Right atrium auricular region (tissue), 2 donors: ENCODE measurements at regions not wholly inside any gene's neighbourhood (a gene's known extent, or its start where the extent isn't known, plus 50 kb on each side); places are given as distances from the start of the nearest gene placed in this dataset.
A peak's percentile ranks its signal among the peaks of the same experiment; 100 is the strongest.
"Not testable (repeated sequence)": the region's sequence is repeated elsewhere in the genome, so short reads cannot be mapped to it uniquely, and the experiment has no call there.

Experiments
- DNase-seq: peaks from one replicate; pipeline ENCODE4 v3.0.0-alpha.2; 2019; ENCODE audit warnings: low spot score
- H3K27ac ChIP-seq, 2 donors: fragments of 200-600 bp; sonication (generic); 1 replicate in 1 of 2; 2 replicates in 1 of 2; pipeline ENCODE4 v1.5.1; 2016 to 2019
- H3K27me3 ChIP-seq, 2 donors: fragments of 200-600 bp; sonication (generic); one replicate each; pipeline versions ENCODE4 v1.5.1 to v1.6.0; 2017 to 2019
- H3K36me3 ChIP-seq: fragments of 200-600 bp; sonication (generic); one replicate; pipeline ENCODE4 v1.5.1; 2016
- H3K4me1 ChIP-seq, 2 donors: fragments of 200-600 bp; sonication (generic); one replicate each; pipeline versions ENCODE4 v1.5.1 to v1.6.0; 2017 to 2019
- H3K4me3 ChIP-seq, 2 donors: fragments of 200-600 bp; sonication (generic); 1 replicate in 1 of 2; 2 replicates in 1 of 2; pipeline ENCODE4 v1.5.1; 2017 to 2019; ENCODE audit warnings: mild to moderate bottlenecking in 1 of 2, moderate library complexity in 1 of 2
- H3K9me3 ChIP-seq, 2 donors: fragments of 200-600 bp; sonication (generic); one replicate each; pipeline ENCODE4 v1.5.1; 2019
- TF ChIP-seq, protein P1 (sequence below), 2 donors: fragments of 200-600 bp; sonication (generic); IDR thresholded peaks; one replicate each; pipeline ENCODE4 v1.5.1; 2019; ENCODE audit warnings: antibody characterized with exemption in 2 of 2

DNA sequence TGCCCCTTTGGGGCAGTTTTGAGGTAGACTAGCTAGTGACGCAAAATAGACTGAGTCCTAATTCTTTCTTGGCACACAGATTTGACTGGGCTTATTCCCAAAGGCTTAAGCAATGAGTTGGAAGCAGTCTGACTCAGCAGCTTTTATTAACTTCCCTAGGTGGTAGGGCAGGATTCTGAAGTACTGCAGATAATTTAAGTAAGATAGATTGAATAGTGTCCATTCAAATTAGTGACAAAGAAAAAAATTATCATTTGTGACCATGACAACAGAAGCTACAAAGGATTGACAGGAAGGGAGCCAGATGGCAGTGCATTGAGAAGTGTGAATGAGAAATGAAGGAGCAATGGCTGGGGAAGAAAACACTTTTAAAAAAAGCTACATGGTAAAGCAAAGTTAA lies 649.4 kb downstream of the CDH9 start:
- H3K36me3 ChIP-seq: no peaks in the 10 kb centered on the region
- DNase-seq: no peak
- TF ChIP-seq, protein P1, sequence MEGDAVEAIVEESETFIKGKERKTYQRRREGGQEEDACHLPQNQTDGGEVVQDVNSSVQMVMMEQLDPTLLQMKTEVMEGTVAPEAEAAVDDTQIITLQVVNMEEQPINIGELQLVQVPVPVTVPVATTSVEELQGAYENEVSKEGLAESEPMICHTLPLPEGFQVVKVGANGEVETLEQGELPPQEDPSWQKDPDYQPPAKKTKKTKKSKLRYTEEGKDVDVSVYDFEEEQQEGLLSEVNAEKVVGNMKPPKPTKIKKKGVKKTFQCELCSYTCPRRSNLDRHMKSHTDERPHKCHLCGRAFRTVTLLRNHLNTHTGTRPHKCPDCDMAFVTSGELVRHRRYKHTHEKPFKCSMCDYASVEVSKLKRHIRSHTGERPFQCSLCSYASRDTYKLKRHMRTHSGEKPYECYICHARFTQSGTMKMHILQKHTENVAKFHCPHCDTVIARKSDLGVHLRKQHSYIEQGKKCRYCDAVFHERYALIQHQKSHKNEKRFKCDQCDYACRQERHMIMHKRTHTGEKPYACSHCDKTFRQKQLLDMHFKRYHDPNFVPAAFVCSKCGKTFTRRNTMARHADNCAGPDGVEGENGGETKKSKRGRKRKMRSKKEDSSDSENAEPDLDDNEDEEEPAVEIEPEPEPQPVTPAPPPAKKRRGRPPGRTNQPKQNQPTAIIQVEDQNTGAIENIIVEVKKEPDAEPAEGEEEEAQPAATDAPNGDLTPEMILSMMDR (IDR thresholded peaks at IDR 0.05): no peak
- no peaks in the 10 kb centered on the region for H3K9me3 ChIP-seq
- no peak overlapping the region for H3K27ac ChIP-seq
- no peak overlapping the region for H3K4me3 ChIP-seq
- H3K4me1 ChIP-seq: no peaks in the 10 kb centered on the region
- no peaks in the 10 kb centered on the region for H3K27me3 ChIP-seq

DNA sequence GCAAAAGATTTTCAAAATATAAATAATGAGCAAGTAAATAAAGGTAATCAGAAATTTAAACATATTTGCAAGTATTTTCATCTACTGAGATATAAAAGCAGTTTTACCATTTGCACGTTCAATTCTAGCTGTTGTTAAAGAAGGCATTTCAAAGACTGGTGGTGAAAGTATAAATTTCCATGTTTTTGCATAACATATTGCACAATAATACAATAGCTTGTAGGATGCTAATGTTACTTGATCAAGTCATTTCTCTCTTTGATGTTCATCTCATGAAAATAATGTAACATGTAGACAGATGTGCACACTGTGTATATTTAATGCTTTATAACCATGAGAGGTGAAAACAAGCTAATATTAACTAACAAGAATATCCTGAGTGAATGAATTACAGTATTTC lies 651.9 kb downstream of the CDH9 start:
- DNase-seq: no peak
- Histone ChIP-seq H3K4me1 (no peaks in the 10 kb centered on the region), H3K4me3 (no peak overlapping the region), H3K27ac (no peak overlapping the region), H3K27me3 (no peaks in the 10 kb centered on the region), H3K9me3 (no peaks in the 10 kb centered on the region), H3K36me3 (no peaks in the 10 kb centered on the region)
- TF ChIP-seq, protein P1 (IDR thresholded peaks at IDR 0.05): no peak

DNA sequence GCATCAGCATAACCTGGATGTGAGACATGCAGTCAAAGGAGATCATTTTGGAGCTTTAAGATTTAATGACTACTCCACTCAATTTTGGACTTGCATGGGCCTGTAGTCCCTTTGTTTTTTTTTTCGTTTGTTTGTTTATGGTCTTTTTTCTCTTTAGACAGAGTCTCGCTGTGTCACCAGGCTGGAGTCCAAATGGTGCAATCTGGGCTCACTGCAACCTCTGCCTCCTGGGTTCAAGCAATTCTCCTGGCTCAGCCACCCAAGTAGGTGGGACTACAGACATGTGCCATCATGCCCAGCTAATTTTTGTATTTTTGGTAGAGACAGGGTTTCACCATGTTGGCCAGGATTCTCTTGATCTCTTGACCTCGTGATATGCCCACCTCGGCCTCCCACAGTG lies 673.8 kb downstream of the CDH9 start:
- DNase-seq, H3K4me3 ChIP-seq, H3K4me1 ChIP-seq, H3K27ac ChIP-seq, H3K27me3 ChIP-seq, H3K9me3 ChIP-seq, H3K36me3 ChIP-seq: not testable (repeated sequence)

DNA sequence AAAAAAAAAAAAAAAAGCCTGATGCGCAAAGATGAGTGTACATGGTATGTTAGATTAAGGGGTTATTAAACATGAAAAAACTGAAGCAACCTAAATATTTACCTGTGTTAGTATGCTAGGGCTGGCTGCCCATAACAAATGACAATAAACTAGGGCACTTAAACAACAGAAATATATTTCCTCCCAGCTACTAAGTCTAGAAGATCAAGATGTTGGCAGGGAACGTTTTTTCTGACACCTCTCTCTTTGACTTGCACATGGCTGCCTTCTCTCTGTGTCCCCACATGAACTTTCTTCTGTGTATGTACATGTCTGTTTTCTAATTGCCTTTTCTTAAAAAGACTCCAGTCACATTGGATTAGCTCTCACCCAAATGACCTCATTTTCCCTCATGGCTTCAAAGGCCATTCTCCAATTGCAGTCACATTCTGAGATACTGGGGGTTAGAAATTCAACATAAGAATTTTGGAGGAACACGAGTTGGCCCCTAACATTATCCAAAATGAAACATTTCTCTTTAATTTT lies 694.5 kb downstream of the CDH9 start:
- no peaks in the 10 kb centered on the region for H3K9me3 ChIP-seq
- H3K27ac ChIP-seq: no peak overlapping the region
- H3K4me1 ChIP-seq: no peaks in the 10 kb centered on the region
- no peaks in the 10 kb centered on the region for H3K36me3 ChIP-seq
- no peak for DNase-seq
- no peak overlapping the region for H3K4me3 ChIP-seq
- no peaks in the 10 kb centered on the region for H3K27me3 ChIP-seq
- TF ChIP-seq, protein P1 (IDR thresholded peaks at IDR 0.05): no peak

DNA sequence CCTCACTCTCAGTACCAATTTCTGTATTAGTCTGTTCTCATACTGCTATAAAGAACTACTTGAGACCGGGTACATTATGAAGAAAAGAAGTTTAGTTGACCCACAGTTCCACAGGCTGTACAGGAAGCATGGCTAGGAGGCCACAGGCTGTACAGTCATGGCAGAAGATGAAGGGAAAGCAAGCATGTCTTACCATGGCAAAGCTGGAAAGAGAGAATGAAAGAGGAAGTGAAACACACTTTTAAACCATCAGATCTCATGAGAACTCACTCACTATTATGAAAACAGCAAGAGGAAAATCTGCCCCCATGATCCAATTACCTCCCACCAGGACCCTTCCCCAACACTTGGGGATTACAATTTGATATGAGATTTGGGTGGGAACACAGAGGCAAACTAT lies 698.8 kb downstream of the CDH9 start:
- H3K4me3 ChIP-seq: no peak overlapping the region
- H3K27ac ChIP-seq: no peak overlapping the region
- no peaks in the 10 kb centered on the region for H3K36me3 ChIP-seq
- no peaks in the 10 kb centered on the region for H3K4me1 ChIP-seq
- H3K27me3 ChIP-seq: no peaks in the 10 kb centered on the region
- no peaks in the 10 kb centered on the region for H3K9me3 ChIP-seq
- TF ChIP-seq, protein P1 (IDR thresholded peaks at IDR 0.05): no peak
- DNase-seq: no peak

DNA sequence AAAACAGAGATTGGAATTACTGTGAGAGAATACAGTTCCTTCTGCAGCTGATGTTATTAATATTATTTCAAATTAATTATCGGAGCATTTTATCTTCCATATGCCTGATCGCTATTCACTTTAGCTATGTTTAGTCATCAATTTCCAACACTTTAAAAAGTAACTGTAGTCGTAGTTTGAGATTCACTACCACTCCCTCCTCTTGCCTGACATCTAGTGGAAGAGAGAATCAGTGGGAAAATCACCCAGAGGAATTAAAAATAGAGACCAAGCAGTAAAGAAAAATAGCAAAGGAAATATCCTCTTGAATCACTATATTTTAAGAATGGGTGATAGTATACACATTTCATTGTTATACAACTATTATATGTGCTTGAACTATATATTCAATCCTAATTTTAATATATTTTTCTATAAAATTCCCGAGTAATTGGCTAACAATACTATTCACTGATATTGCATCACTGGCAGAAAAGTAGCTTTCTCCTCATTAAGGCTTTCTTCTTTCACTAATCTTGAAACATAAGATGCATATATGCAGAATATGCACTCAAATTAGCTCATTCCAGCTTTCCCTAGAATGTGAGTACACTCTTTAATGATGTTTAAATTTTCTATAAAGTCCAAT lies 708.7 kb downstream of the CDH9 start:
- Histone ChIP-seq H3K36me3 (no peaks in the 10 kb centered on the region), H3K9me3 (no peaks in the 10 kb centered on the region)

More for the DNA sequence above, 708.7 kb downstream of the CDH9 start:
- H3K4me3 ChIP-seq: no peak overlapping the region
- no peaks in the 10 kb centered on the region for H3K4me1 ChIP-seq
- H3K27me3 ChIP-seq: no peaks in the 10 kb centered on the region
- no peak overlapping the region for H3K27ac ChIP-seq
- TF ChIP-seq, protein P1 (IDR thresholded peaks at IDR 0.05): peak in 1 of 2 donors; percentile 55
- no peak for DNase-seq
